Endodermal cell (in vitro differentiated cells): ENCODE measurements at regions not wholly inside any gene's neighbourhood (a gene's known extent, or its start where the extent isn't known, plus 50 kb on each side); places are given as distances from the start of the nearest gene placed in this dataset.
A peak's percentile ranks its signal among the peaks of the same experiment; 100 is the strongest.

Experiments
- DNase-seq: peaks from one replicate; pipeline ENCODE4 v3.0.0-alpha.2; 2017
- H3K27ac ChIP-seq: 2 replicates; pipeline ENCODE4 v1.5.1; 2013; ENCODE audit warnings: mild to moderate bottlenecking, low read depth, low read length, moderate library complexity
- H3K27me3 ChIP-seq: 2 replicates; pipeline ENCODE4 v1.6.1; 2013; ENCODE audit warnings: mild to moderate bottlenecking, low read length, moderate library complexity; ENCODE audit not compliant: insufficient read depth, control insufficient read depth, poor library complexity, severe bottlenecking
- H3K36me3 ChIP-seq: 2 replicates; pipeline ENCODE4 v1.7.0; 2013; ENCODE audit warnings: mild to moderate bottlenecking, low read length, moderate library complexity; ENCODE audit not compliant: control insufficient read depth, insufficient read depth
- H3K4me1 ChIP-seq: one replicate; pipeline ENCODE4 v1.7.0; 2013; ENCODE audit warnings: low read length; ENCODE audit not compliant: control insufficient read depth, insufficient read depth
- H3K4me3 ChIP-seq: 2 replicates; pipeline ENCODE4 v1.5.1; 2013; ENCODE audit warnings: mild to moderate bottlenecking, low read length, moderate library complexity
- H3K9ac ChIP-seq: 2 replicates; pipeline ENCODE4 v1.6.1; 2013; ENCODE audit warnings: mild to moderate bottlenecking, low read length, moderate library complexity; ENCODE audit not compliant: poor library complexity, severe bottlenecking; ENCODE audit errors: extremely low read depth
- H3K9me3 ChIP-seq: 2 replicates; pipeline ENCODE4 v1.6.1; 2013; ENCODE audit warnings: mild to moderate bottlenecking, low read length, moderate library complexity; ENCODE audit not compliant: control insufficient read depth
- H3K27ac Mint-ChIP-seq: 2 replicates; pipeline ENCODE4 v1.8.0; 2020; ENCODE audit warnings: mixed read lengths
- H3K27me3 Mint-ChIP-seq: 2 replicates; pipeline ENCODE4 v1.8.0; 2021; ENCODE audit warnings: mild to moderate bottlenecking, mixed read lengths; ENCODE audit not compliant: insufficient read depth
- H3K36me3 Mint-ChIP-seq: 2 replicates; pipeline ENCODE4 v1.8.0; 2020; ENCODE audit warnings: low read depth, mixed read lengths
- H3K4me1 Mint-ChIP-seq: 2 replicates; pipeline ENCODE4 v1.8.0; 2020; ENCODE audit warnings: mixed read lengths
- H3K4me3 Mint-ChIP-seq: 2 replicates; pipeline ENCODE4 v1.8.0; 2020; ENCODE audit warnings: mild to moderate bottlenecking, moderate library complexity, mixed read lengths
- H3K9me3 Mint-ChIP-seq: 2 replicates; pipeline ENCODE4 v1.8.0; 2020; ENCODE audit warnings: mild to moderate bottlenecking, mixed read lengths
- CTCF ChIP-seq: fragments of 200-600 bp; sonication (generic); conservative IDR thresholded peaks from 2 replicates; pipeline ENCODE4 v1.5.0; 2021; ENCODE audit warnings: antibody characterized with exemption, mild to moderate bottlenecking
- WGBS, 2 experiments: methylation state at CpG; one replicate each; pipeline versions ENCODE4 v1.1.5 to v1.1.7; 2013; ENCODE audit warnings: missing lambda C conversion rate in 2 of 2, mixed read lengths in 1 of 2; ENCODE audit not compliant: insufficient coverage in 1 of 2, insufficient read length in 1 of 2; 5-methylcytosine and 5-hydroxymethylcytosine counted together

- no peak for TF ChIP-seq CTCF
- H3K4me3 Mint-ChIP-seq: no peak overlapping the region
- DNase-seq: peak; percentile 17
Measured at GRCh38 chr22:47808886-47809620, 1046.6 kb downstream of the TBC1D22A start.

GRCh38 chr22:47808236-47808635, 1045.8 kb downstream of the TBC1D22A start:
- TF ChIP-seq CTCF: no peak
- no peaks in the 10 kb centered on the region for H3K36me3 ChIP-seq
- no peaks in the 10 kb centered on the region for H3K4me1 ChIP-seq
- peak; percentile 40 for DNase-seq
- no peaks in the 10 kb centered on the region for H3K4me1 Mint-ChIP-seq
- H3K4me3 Mint-ChIP-seq: no peak overlapping the region
- 87 to 94% methylated on average over 5 to 6 of the region's 6 CpGs for WGBS, 2 experiments
- H3K27ac Mint-ChIP-seq: no peak overlapping the region
- no peaks in the 10 kb centered on the region for H3K9me3 ChIP-seq
- no peak overlapping the region for H3K27ac ChIP-seq
- H3K27me3 Mint-ChIP-seq: peaks cover 2% of the 10 kb centered on the region
- peaks cover 37% of the 10 kb centered on the region for H3K9me3 Mint-ChIP-seq
- H3K9ac ChIP-seq: no peak overlapping the region
- no peak overlapping the region for H3K4me3 ChIP-seq
- peaks cover 3% of the 10 kb centered on the region for H3K36me3 Mint-ChIP-seq
- no peaks in the 10 kb centered on the region for H3K27me3 ChIP-seq

More at GRCh38 chr22:47808886-47809620, 1046.6 kb downstream of the TBC1D22A start:
- peaks cover 3% of the 10 kb centered on the region for H3K36me3 Mint-ChIP-seq
- H3K27ac Mint-ChIP-seq: no peak overlapping the region
- WGBS, 2 experiments: 93% methylated on average over 3 to 10 of the region's 10 CpGs
- Histone ChIP-seq H3K27ac (no peak overlapping the region), H3K4me1 (no peaks in the 10 kb centered on the region), H3K36me3 (no peaks in the 10 kb centered on the region), H3K9me3 (no peaks in the 10 kb centered on the region), H3K9ac (no peak overlapping the region), H3K4me3 (no peak overlapping the region), H3K27me3 (no peaks in the 10 kb centered on the region)
- H3K9me3 Mint-ChIP-seq: peaks cover 41% of the 10 kb centered on the region
- no peaks in the 10 kb centered on the region for H3K4me1 Mint-ChIP-seq
- H3K27me3 Mint-ChIP-seq: no peaks in the 10 kb centered on the region

- peaks cover 3% of the 10 kb centered on the region for H3K36me3 Mint-ChIP-seq
- no peak overlapping the region for H3K9ac ChIP-seq
- 82% methylated on average over 2 to 4 of the region's 5 CpGs for WGBS, 2 experiments
- no peaks in the 10 kb centered on the region for H3K36me3 ChIP-seq
- TF ChIP-seq CTCF: no peak
- H3K9me3 Mint-ChIP-seq: peaks cover 34% of the 10 kb centered on the region
- no peak overlapping the region for H3K4me3 ChIP-seq
- H3K4me3 Mint-ChIP-seq: no peak overlapping the region
- no peaks in the 10 kb centered on the region for H3K4me1 ChIP-seq
- H3K27me3 ChIP-seq: no peaks in the 10 kb centered on the region
- H3K27ac ChIP-seq: no peak overlapping the region
- no peaks in the 10 kb centered on the region for H3K4me1 Mint-ChIP-seq
- H3K27ac Mint-ChIP-seq: no peak overlapping the region
- H3K9me3 ChIP-seq: no peaks in the 10 kb centered on the region
- H3K27me3 Mint-ChIP-seq: peaks cover 3% of the 10 kb centered on the region
- peak; percentile 17 for DNase-seq
Measured at GRCh38 chr22:47807506-47807905, 1045.1 kb downstream of the TBC1D22A start.
